ENCODE measurements at regions not wholly inside any gene's neighbourhood (a gene's known extent, or its start where the extent isn't known, plus 50 kb on each side); places are given as distances from the start of the nearest gene placed in this dataset.

DNA sequence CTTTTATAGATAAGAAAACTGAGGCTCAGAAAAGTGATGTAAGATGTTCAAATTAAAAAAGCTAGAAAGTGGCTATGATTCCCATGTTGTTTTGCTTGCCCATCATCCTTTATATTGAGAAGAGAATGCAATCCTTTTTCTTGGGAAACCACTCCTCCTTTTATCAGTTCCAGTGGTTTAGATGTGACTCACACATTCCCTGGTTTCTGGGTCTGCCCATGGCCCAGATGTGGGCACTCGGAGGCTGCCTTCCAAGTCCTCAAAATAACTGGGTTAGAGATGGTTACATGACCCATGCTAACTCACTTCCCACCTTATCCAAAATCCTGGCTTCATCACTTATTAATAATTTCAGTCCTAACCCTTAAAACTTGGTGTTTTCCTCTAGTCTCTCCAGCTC lies 550.0 kb downstream of the MDFIC start:
- peaks cover 0 to 5% (median 0%) of the 10 kb centered on the region in 3 donors for H3K4me1 ChIP-seq
- no peaks in the 10 kb centered on the region for H3K9me3 ChIP-seq
- TF ChIP-seq POLR2A (IDR thresholded peaks at IDR 0.05): no peak
- TF ChIP-seq, protein P1, sequence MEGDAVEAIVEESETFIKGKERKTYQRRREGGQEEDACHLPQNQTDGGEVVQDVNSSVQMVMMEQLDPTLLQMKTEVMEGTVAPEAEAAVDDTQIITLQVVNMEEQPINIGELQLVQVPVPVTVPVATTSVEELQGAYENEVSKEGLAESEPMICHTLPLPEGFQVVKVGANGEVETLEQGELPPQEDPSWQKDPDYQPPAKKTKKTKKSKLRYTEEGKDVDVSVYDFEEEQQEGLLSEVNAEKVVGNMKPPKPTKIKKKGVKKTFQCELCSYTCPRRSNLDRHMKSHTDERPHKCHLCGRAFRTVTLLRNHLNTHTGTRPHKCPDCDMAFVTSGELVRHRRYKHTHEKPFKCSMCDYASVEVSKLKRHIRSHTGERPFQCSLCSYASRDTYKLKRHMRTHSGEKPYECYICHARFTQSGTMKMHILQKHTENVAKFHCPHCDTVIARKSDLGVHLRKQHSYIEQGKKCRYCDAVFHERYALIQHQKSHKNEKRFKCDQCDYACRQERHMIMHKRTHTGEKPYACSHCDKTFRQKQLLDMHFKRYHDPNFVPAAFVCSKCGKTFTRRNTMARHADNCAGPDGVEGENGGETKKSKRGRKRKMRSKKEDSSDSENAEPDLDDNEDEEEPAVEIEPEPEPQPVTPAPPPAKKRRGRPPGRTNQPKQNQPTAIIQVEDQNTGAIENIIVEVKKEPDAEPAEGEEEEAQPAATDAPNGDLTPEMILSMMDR (IDR thresholded peaks at IDR 0.05): no peak
- H3K27me3 ChIP-seq: peaks cover 0 to 5% (median 0%) of the 10 kb centered on the region in 4 donors
- WGBS, 2 donors: 55 to 69% methylated on average over 1 of the region's 1 CpG
- H3K27ac ChIP-seq: no peak overlapping the region
- intact Hi-C loops (cut with DNase I): no loop called here
- DNase-seq: no peak
- no peak overlapping the region for H3K4me3 ChIP-seq
- no peaks in the 10 kb centered on the region for H3K36me3 ChIP-seq

DNA sequence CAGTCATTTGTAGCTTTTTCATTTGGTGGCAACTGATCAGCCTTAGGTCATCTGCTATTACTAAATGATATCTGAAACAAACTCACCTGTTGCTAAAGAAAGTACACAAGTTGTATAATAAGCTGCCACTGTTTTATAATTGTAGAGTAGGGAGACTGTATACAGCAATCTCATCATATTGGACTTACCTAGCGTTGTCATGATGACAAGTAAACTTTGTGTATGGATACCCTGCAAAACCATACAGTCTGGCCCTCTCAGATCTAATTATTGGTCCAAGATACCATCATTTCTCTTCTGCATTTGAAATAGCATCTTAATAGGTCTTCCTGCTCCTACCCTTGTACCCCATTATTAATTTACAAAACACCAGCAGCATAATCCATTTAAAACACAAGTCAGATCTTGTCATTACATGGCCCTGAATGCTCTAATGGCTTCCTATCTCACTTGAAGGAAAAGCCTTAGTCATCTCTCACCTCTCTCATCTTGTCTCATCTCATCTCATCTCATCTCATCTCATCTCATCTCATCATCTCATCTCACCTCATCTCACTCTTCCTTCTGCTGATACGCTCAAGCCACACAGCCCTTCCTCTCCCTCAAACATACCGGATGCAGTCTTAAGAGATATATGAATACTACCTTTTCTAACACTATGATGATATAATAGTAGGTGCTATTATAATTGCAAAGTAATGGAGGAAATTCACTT lies 540.6 kb downstream of the MDFIC start:
- DNase-seq: no peak
- Histone ChIP-seq H3K4me3 (no peak overlapping the region), H3K27ac (no peak overlapping the region), H3K27me3 (no peaks in the 10 kb centered on the region), H3K9me3 (no peaks in the 10 kb centered on the region), H3K4me1 (no peaks in the 10 kb centered on the region), H3K36me3 (no peaks in the 10 kb centered on the region)
- no peak for TF ChIP-seq POLR2A (IDR thresholded peaks at IDR 0.05)
- TF ChIP-seq, protein P1 (IDR thresholded peaks at IDR 0.05): no peak
- 93 to 96% methylated on average over 3 of the region's 3 CpGs for WGBS, 2 donors
- intact Hi-C loops (cut with DNase I): no loop called here

DNA sequence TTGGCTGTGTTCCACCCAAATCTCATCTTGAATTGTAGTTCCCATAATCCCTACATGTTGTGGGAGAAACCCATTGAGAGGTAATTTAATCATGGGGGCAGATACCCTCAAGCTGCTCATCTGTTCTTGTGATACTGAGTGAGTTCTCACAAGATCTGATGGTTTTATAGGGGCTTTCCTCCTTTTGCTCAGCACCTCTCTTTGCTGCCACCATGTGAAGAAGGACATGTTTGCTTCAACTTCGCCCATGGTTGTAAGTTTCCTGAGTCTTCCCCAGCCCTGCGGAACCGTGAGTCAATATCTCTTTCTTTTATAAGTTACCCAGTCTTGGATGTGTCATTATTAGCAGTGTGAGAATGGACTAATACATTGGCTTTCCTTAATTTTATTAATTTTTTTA lies 527.8 kb downstream of the MDFIC start:
- TF ChIP-seq, protein P1 (IDR thresholded peaks at IDR 0.05): no peak
- no peaks in the 10 kb centered on the region for H3K4me1 ChIP-seq
- H3K27me3 ChIP-seq: no peaks in the 10 kb centered on the region
- H3K27ac ChIP-seq: no peak overlapping the region
- no peaks in the 10 kb centered on the region for H3K9me3 ChIP-seq
- H3K36me3 ChIP-seq: no peaks in the 10 kb centered on the region
- intact Hi-C loops (cut with DNase I): no loop called here
- 60 to 86% methylated on average over 3 of the region's 3 CpGs for WGBS, 2 donors
- H3K4me3 ChIP-seq: no peak overlapping the region
- no peak for DNase-seq

DNA sequence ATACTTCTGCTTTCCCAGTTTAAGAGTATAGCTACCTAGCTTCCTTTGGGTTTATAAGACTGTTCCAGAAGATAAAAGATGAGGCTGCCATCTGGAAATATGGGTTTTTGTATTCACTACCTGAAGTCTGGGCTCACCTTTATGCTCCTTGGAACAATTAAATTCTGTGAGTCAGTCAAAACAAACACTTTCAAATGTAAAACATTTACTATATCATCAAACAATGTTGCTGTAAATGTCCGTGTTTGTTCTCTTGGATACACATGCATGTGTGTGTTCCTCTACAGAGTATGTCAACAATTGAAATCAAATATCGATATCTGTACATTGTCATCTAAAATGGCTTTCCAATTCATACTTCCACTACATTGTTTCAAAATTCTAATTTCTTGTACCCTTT lies 525.6 kb downstream of the MDFIC start:
- Histone ChIP-seq H3K36me3 (no peaks in the 10 kb centered on the region), H3K4me1 (no peaks in the 10 kb centered on the region), H3K9me3 (no peaks in the 10 kb centered on the region), H3K27ac (no peak overlapping the region), H3K4me3 (no peak overlapping the region), H3K27me3 (no peaks in the 10 kb centered on the region)
- intact Hi-C loops (cut with DNase I): no loop called here
- WGBS, 2 donors: 83 to 84% methylated on average over 2 of the region's 2 CpGs
- no peak for DNase-seq
- TF ChIP-seq, protein P1 (IDR thresholded peaks at IDR 0.05): no peak
- no peak for TF ChIP-seq POLR2A (IDR thresholded peaks at IDR 0.05)

DNA sequence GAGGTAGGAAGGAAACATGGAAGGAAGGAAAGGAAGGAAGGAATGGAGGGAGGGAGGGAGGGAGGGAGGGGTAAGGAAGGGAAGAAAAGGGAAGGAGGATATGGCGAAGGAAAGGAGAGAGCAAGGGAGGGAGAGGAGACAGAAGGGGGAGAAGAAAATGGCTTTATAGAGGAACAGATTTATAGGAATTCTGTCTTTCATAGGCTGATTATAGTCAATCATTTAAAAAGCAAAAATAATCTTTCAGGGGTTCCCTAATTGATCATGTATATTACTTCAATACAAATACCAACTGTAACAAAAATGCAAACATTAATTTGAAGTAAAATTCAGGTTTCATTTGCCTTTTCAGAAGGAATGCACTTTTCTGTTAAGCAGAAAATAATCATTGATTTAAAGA lies 519.1 kb downstream of the MDFIC start:
- Histone ChIP-seq H3K36me3 (no peaks in the 10 kb centered on the region), H3K4me3 (no peak overlapping the region), H3K27me3 (no peaks in the 10 kb centered on the region), H3K9me3 (no peaks in the 10 kb centered on the region), H3K27ac (no peak overlapping the region), H3K4me1 (no peaks in the 10 kb centered on the region)
- intact Hi-C loops (cut with DNase I): no loop called here
- TF ChIP-seq POLR2A (IDR thresholded peaks at IDR 0.05): no peak
- TF ChIP-seq, protein P1 (IDR thresholded peaks at IDR 0.05): no peak
- WGBS, 2 donors: 87 to 90% methylated on average over 1 of the region's 1 CpG
- DNase-seq: no peak

Measured in esophagus squamous epithelium (tissue), 5 donors.